D721Med (cell line): ENCODE measurements at regions not wholly inside any gene's neighbourhood (a gene's known extent, or its start where the extent isn't known, plus 50 kb on each side); places are given as distances from the start of the nearest gene placed in this dataset.

Source experiments
- DNase-seq: peaks from one replicate; pipeline ENCODE4 v3.0.0; 2011; ENCODE audit warnings: low spot score; ENCODE audit not compliant: insufficient read length
- FAIRE-seq: peaks from 2 replicates; lab custom pipeline; 2011; peaks lifted over from hg19 to GRCh38; lab: Jason Lieb, UNC
- TF ChIP-seq, protein P1 (sequence below): IDR thresholded peaks from 2 replicates; pipeline ENCODE4 v1.5.1; 2012; ENCODE audit warnings: mild to moderate bottlenecking, control low read depth; ENCODE audit not compliant: insufficient read depth; ENCODE audit errors: missing control alignments

DNA sequence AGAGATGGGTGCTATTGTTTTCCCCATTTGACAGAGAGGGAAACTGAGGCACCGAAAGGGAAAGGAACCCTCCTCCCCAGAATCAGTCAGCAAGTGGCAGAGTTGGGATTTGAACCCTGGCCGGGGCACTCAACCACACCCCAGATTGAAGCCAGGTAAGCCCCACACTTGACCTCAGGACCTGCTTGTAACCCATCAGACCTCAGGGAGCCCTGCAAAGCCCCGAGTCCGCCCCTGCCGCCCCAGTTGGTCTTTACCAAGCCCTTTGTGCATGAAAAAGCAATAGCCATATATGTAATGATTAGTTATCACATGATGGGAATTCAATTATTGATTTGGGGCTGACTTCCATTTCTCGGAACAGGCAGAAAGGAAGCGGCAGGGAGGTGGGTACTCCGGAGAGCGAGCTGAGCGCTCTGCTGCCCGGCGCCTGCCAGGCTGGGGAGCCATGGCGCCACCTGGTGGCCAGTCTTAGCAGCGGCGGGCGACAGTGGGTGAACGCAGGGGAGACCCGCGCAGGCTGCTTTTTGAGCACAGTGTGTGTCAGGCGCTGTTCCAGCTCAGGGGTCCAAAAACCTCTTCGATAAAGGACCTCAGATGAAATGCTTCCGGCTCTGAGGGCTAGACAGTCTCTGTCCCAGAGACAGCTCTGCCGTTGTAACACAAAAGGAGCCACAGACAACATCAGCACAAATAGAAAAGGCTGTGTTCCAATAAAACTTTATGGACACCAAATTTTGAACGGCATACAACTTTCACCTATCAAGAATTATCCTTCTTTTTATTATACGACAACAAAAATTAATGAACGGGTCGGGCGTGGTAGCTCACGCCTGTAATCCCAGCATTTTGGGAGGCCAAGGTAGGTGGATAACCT is 82.9 kb upstream of the CACNA1A start:
- TF ChIP-seq, protein P1, sequence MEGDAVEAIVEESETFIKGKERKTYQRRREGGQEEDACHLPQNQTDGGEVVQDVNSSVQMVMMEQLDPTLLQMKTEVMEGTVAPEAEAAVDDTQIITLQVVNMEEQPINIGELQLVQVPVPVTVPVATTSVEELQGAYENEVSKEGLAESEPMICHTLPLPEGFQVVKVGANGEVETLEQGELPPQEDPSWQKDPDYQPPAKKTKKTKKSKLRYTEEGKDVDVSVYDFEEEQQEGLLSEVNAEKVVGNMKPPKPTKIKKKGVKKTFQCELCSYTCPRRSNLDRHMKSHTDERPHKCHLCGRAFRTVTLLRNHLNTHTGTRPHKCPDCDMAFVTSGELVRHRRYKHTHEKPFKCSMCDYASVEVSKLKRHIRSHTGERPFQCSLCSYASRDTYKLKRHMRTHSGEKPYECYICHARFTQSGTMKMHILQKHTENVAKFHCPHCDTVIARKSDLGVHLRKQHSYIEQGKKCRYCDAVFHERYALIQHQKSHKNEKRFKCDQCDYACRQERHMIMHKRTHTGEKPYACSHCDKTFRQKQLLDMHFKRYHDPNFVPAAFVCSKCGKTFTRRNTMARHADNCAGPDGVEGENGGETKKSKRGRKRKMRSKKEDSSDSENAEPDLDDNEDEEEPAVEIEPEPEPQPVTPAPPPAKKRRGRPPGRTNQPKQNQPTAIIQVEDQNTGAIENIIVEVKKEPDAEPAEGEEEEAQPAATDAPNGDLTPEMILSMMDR: peak; percentile 74
- FAIRE-seq (no peak), DNase-seq (no peak)

DNA sequence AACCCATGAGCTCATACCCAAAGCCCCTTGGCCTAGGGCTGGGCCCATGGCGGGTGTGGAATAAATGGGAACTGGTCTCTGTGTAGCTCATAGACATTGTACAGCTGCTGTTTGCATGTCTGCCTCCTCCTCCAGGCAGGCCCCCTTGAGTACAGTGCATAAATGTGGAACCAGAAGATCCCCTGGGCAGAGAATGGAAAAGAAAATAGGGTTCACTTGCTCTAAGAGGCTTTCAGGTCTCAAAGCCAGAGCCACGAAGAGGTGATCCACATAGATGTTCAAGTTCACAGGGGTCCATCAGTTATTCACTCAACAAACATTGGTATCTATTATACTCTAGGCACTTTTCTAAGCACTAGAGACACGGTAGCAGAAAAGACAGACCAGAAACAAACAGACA is 79.2 kb upstream of the CACNA1A start:
- no peak for DNase-seq
- TF ChIP-seq, protein P1: no peak
- no peak for FAIRE-seq

DNA sequence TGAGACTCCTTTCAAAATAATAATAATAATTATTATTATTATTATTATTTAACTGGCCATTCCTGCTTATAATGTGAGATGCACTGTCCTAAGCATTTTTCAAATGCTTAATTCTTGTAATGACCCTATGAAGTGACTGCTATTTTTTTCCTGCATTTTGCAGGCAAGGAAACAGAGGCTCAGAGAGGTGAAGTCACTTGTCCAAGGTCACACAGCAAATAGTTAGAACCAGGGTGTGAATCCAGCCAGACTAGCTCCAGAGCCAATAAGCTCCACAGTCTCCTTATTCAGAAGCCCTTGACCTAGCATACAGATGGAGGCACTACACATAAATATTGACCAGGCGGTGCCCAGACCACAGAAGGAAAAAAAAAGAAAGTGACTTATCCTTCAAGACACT is 77.5 kb upstream of the CACNA1A start:
- no peak for DNase-seq
- TF ChIP-seq, protein P1: no peak
- no peak for FAIRE-seq

DNA sequence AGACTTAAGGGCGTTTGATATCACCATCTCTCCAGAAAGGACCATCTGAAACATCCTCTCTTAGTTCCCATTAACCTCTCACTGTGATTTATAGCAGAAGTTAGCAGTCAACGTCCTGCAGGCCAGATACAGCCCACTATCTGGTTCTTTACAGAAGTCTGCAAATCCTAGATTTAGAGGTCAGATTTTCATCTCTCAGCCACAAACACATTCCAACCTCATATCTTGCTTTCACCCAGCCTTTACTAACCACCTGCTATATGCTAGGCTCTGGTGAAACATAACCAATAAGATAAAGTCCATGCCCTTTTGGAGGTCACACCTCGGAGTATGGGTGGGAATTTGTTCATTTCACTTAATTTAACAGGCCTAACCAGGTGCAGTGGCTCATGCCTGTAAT is 76.8 kb upstream of the CACNA1A start:
- FAIRE-seq: no peak

DNA sequence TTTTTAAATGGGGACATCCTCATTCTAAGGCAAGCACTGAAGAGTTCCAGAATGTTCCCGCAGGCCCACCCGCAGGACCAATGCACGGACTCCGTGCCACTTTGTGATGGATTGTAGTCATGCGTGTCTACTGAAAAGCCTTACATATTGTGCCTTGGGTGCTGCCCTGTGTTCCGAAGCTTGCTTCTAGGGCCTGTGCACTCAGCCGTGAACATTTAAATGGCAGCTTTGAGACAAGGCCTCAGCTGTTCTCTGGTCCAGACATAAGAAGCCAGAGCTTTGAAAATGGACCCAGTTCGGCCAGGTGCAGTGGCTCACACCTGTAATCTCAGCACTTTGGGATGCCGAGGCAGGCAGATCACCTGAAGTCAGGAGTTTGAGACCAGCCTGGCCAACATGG is 75.3 kb upstream of the CACNA1A start:
- TF ChIP-seq, protein P1: no peak
- no peak for DNase-seq
- FAIRE-seq: no peak

More for the DNA sequence above, 76.8 kb upstream of the CACNA1A start:
- no peak for DNase-seq
- TF ChIP-seq, protein P1: no peak

DNA sequence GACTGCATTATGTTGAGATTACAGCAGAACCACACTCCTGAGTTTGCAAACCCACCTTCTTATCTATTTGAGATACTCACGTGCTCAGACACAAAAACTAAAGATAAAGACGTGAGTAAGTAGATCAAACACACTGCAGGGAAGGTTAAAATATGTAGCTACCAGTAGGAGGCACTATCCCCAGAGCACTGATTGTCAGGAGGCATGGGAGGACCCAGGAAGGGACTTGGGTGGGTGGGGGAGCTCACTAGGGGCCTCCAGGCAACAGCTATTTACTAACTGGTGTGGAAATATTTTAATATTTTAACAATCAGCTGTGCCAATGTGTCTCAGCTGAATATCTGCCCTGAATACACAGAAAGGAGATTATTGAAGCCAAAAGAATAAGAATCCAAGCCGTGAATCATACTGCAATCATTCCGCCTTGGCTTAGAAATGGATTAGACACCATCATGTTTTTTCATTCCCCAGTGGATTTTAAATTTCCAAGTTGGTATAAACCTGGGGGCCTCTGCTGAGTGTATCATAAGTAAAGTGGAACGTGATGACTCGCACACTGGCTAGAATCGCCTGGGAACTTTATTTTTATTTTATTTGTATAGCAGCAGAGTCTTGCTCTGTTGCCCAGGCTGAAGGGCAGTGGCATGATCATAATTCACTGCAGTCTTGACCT is 73.2 kb upstream of the CACNA1A start:
- DNase-seq (no peak), FAIRE-seq (no peak)
- TF ChIP-seq, protein P1: no peak
